NCI-H82 treated with DMSO at 0.1 percent for 48 hours (cell line): ENCODE measurements at regions not wholly inside any gene's neighbourhood (a gene's known extent, or its start where the extent isn't known, plus 50 kb on each side); places are given as distances from the start of the nearest gene placed in this dataset.
A peak's percentile ranks its signal among the peaks of the same experiment; 100 is the strongest.
"Not testable (repeated sequence)": the region's sequence is repeated elsewhere in the genome, so short reads cannot be mapped to it uniquely, and the experiment has no call there.

ENCODE experiments used
- DNase-seq: peaks from one replicate; lab custom pipeline; 2025; ENCODE audit not compliant: unreplicated experiment; lab: John Stamatoyannopoulos, UW

GRCh38 chr4:148883891-148884290, 441.7 kb upstream of the NR3C2 start:
- DNase-seq = no peak

GRCh38 chr4:148883435-148883834, 441.2 kb upstream of the NR3C2 start:
- DNase-seq = no peak

GRCh38 chr4:148881860-148882643, 439.8 kb upstream of the NR3C2 start:
- DNase-seq = no peak

GRCh38 chr4:148874331-148874730, 432.1 kb upstream of the NR3C2 start:
- no peak for DNase-seq

- DNase-seq = no peak
These were observed 426.0 kb upstream of the NR3C2 start for GRCh38 chr4:148868191-148868590.

- DNase-seq = peak; percentile 8
These were observed 424.5 kb upstream of the NR3C2 start for GRCh38 chr4:148866666-148867065.

GRCh38 chr4:148857973-148858534, 415.8 kb upstream of the NR3C2 start:
- no peak for DNase-seq

GRCh38 chr4:148857239-148857972, 415.2 kb upstream of the NR3C2 start:
- no peak for DNase-seq

- no peak for DNase-seq
These were observed 412.0 kb upstream of the NR3C2 start for GRCh38 chr4:148854203-148854602.

- DNase-seq = no peak
These were observed 410.0 kb upstream of the NR3C2 start for GRCh38 chr4:148852092-148852699.

- DNase-seq = no peak
These were observed 408.2 kb upstream of the NR3C2 start for GRCh38 chr4:148850257-148850995.

- DNase-seq = no peak
These were observed 407.4 kb upstream of the NR3C2 start for GRCh38 chr4:148849581-148849980.

- DNase-seq = no peak
These were observed 405.5 kb upstream of the NR3C2 start for GRCh38 chr4:148847544-148848255.

- DNase-seq = no peak
These were observed 403.4 kb upstream of the NR3C2 start for GRCh38 chr4:148845609-148846008.

GRCh38 chr4:148843625-148844024, 401.4 kb upstream of the NR3C2 start:
- no peak for DNase-seq

GRCh38 chr4:148842843-148843242, 400.6 kb upstream of the NR3C2 start:
- no peak for DNase-seq

GRCh38 chr4:148837571-148837970, 395.4 kb upstream of the NR3C2 start:
- DNase-seq = not testable (repeated sequence)

- DNase-seq = no peak
These were observed 392.8 kb upstream of the NR3C2 start for GRCh38 chr4:148834804-148835631.

- DNase-seq = no peak
These were observed 389.7 kb upstream of the NR3C2 start for GRCh38 chr4:148831945-148832344.
